Pancreas (tissue), 10 donors: ENCODE measurements at regions not wholly inside any gene's neighbourhood (a gene's known extent, or its start where the extent isn't known, plus 50 kb on each side); places are given as distances from the start of the nearest gene placed in this dataset.
"Not testable (repeated sequence)": the region's sequence is repeated elsewhere in the genome, so short reads cannot be mapped to it uniquely, and the experiment has no call there.

Source experiments
- ATAC-seq, 4 donors: fragments of 200-7000 bp; cut with Tn5 transposase; one replicate each; pipeline versions ENCODE4 v1.8.0 to v1.9.1; 2020; ENCODE audit warnings: mild to moderate bottlenecking in 4 of 4, moderate library complexity in 4 of 4
- DNase-seq, 6 donors: peaks; one replicate each; pipeline ENCODE4 v3.0.0-alpha.2; 2020
- FAIRE-seq: peaks from 2 replicates; lab custom pipeline; 2012; peaks lifted over from hg19 to GRCh38; lab: Jason Lieb, UNC
- H3K27ac ChIP-seq, 4 donors: fragments of 200-600 bp; sonication (generic); 1 replicate in 3 of 4; 2 replicates in 1 of 4; pipeline versions ENCODE4 v1.5.0 to v1.8.0; 2020
- H3K27me3 ChIP-seq, 4 donors: fragments of 200-600 bp; one replicate each; pipeline ENCODE4 v1.8.0; 2021
- H3K36me3 ChIP-seq, 3 donors: fragments of 200-600 bp; sonication (generic) in 1 of 3; one replicate each; pipeline versions ENCODE4 v1.5.0 to v1.8.0; 2020 to 2021
- H3K4me1 ChIP-seq, 3 donors: fragments of 200-600 bp; one replicate each; pipeline ENCODE4 v1.8.0; 2021
- H3K4me3 ChIP-seq, 4 donors: fragments of 200-600 bp; sonication (generic) in 2 of 4; one replicate each; pipeline versions ENCODE4 v1.5.0 to v1.8.0; 2020 to 2021
- H3K9me3 ChIP-seq, 4 donors: fragments of 200-600 bp; one replicate each; pipeline ENCODE4 v1.8.0; 2021
- CTCF ChIP-seq, 4 donors: fragments of 200-600 bp; sonication (generic) in 3 of 4; IDR thresholded peaks; one replicate each; pipeline versions ENCODE4 v1.5.0 to v1.8.0; 2021; ENCODE audit warnings: antibody characterized with exemption in 4 of 4
- WGBS, 2 donors: extraction: QIAGEN DNeasy Blood & Tissue Kit; methylation state at CpG; one replicate each; pipeline ENCODE4 v1.1.7; 2013; 5-methylcytosine and 5-hydroxymethylcytosine counted together
- intact Hi-C, 3 donors: fragments of 100-400 bp; cut with DNase I; formaldehyde crosslinking; loops; one replicate each; pipeline versions ENCODE4 v1.11.1 to v1.14.2; 2022
- donor health status: healthy with polysubstance abuse.
- donor health status: DM: no; HTN: no; CAD: no; lungs with moderate emphysema.
- donor health status: DM: no; HTN: no; CAD: no.
- donor health status: control.
- donor health status: control.
- donor health status: Bipolar disorder and iron deficiency.
- donor health status: DM: yes; HTN: yes; CAD: no.
- donor health status: DM: no; HTN: no; CAD: no.
- donor health status: DM: no; HTN: no; CAD: no.
- donor health status: DM: yes; HTN: yes; CAD: no.

DNA sequence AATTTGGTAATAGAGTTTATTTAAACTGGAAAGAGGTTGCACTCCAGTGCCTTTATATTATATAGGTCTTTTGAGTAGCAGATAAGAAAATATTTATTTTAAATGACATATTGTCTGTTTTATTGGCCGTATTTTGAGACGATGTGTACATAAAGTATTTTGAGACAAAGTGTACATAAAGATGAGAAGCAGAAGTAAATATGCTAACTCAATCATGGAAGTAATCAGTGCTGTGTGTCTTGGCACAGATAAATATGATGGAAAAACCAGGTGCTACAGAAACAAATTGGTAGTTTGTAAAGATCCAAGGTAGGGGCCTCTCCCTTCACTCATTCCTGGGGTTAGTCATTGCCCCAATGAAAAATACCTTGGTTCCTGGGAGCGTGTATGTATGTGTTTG is 382.9 kb downstream of the DSEL start:
- Histone ChIP-seq H3K36me3 (no peaks in the 10 kb centered on the region), H3K4me3 (no peak overlapping the region), H3K27me3 (no peaks in the 10 kb centered on the region), H3K27ac (no peak overlapping the region), H3K9me3 (no peaks in the 10 kb centered on the region), H3K4me1 (no peaks in the 10 kb centered on the region)
- no peak for ATAC-seq
- TF ChIP-seq CTCF (IDR thresholded peaks at IDR 0.05), result no peak
- intact Hi-C loops, result no loop called here
- 42% methylated on average over 3 of the region's 3 CpGs for WGBS, 2 donors
- no peak for FAIRE-seq
- no peak for DNase-seq

DNA sequence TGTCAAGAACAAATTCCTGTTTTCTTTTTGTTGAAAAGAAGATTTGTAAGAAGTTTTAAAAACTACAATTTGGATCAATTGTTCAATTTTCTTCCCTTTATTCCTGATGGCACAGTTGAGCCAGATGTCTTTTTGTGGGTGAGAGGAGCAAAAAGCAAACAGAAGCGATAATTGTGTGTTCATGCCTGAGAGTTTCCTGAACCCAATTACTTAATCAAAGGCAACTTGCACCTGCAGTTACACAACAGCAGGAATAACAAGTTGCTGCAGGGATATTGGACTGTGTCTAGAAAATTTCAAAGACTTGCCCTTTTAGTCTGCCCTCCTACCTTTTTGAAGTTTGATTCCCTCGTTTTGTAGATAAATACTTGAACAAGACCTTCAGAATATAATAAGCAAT is 383.6 kb downstream of the DSEL start:
- H3K4me3 ChIP-seq, result no peak overlapping the region
- no peaks in the 10 kb centered on the region for H3K4me1 ChIP-seq
- FAIRE-seq (no peak), ATAC-seq (peak in 2 of 4 donors; percentile 53 to 65), DNase-seq (no peak)
- no peaks in the 10 kb centered on the region for H3K27me3 ChIP-seq
- H3K9me3 ChIP-seq, result no peaks in the 10 kb centered on the region
- TF ChIP-seq CTCF (IDR thresholded peaks at IDR 0.05), result no peak
- intact Hi-C loops, result no loop called here
- no peaks in the 10 kb centered on the region for H3K36me3 ChIP-seq
- 47 to 52% methylated on average over 2 of the region's 2 CpGs for WGBS, 2 donors
- H3K27ac ChIP-seq, result no peak overlapping the region

- H3K27me3 ChIP-seq, result no peaks in the 10 kb centered on the region
- no peak for TF ChIP-seq CTCF (IDR thresholded peaks at IDR 0.05)
- DNase-seq (no peak), FAIRE-seq (no peak), ATAC-seq (no peak)
- WGBS, 2 donors, result 62 to 79% methylated on average over 1 of the region's 1 CpG
- no peaks in the 10 kb centered on the region for H3K36me3 ChIP-seq
- no peak overlapping the region for H3K27ac ChIP-seq
- intact Hi-C loops, result no loop called here
- H3K4me1 ChIP-seq, result no peaks in the 10 kb centered on the region
- H3K9me3 ChIP-seq, result no peaks in the 10 kb centered on the region
- no peak overlapping the region for H3K4me3 ChIP-seq
These were observed 385.0 kb downstream of the DSEL start for GRCh38 chr18:67131498-67131897.

GRCh38 chr18:67126751-67127150 is 389.8 kb downstream of the DSEL start:
- WGBS, 2 donors, result 94 to 96% methylated on average over 11 to 27 of the region's 32 CpGs
- intact Hi-C loops, result not testable (repeated sequence)

DNA sequence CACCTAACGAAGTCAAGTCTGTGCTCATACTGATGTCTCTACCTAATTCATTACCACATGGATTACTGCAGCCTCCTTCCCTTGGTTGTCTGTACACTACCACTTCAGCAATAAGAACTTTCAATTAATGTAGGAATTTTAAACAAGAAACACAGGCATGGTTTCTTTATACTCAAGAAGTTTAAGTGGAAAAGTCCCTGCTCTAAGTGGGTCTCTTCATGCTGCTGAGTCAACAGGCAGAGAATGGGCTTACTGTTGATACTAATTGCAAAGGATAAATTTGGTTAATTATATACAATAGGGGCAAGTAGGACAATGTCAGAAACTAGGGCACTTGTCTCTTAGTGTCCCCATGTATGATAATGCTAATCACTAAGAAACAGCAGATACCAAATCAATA is 392.6 kb downstream of the DSEL start:
- DNase-seq, result no peak
- no peak for ATAC-seq
- 74 to 92% methylated on average over 1 of the region's 1 CpG for WGBS, 2 donors
- H3K27me3 ChIP-seq, result no peaks in the 10 kb centered on the region
- no peak overlapping the region for H3K27ac ChIP-seq
- FAIRE-seq, result no peak
- no peaks in the 10 kb centered on the region for H3K4me1 ChIP-seq
- intact Hi-C loops, result no loop called here
- no peak overlapping the region for H3K4me3 ChIP-seq
- TF ChIP-seq CTCF (IDR thresholded peaks at IDR 0.05), result no peak
- H3K36me3 ChIP-seq, result no peaks in the 10 kb centered on the region
- no peaks in the 10 kb centered on the region for H3K9me3 ChIP-seq

More at GRCh38 chr18:67126751-67127150, 389.8 kb downstream of the DSEL start:
- not testable (repeated sequence) for H3K36me3 ChIP-seq, FAIRE-seq, H3K27ac ChIP-seq, ATAC-seq, H3K4me3 ChIP-seq, H3K4me1 ChIP-seq, H3K27me3 ChIP-seq, H3K9me3 ChIP-seq
- DNase-seq, result peak in 1 of 6 donors; percentile 45

GRCh38 chr18:67117804-67118203 is 398.7 kb downstream of the DSEL start:
- intact Hi-C loops, result no loop called here
- no peaks in the 10 kb centered on the region for H3K4me1 ChIP-seq
- H3K9me3 ChIP-seq, result no peaks in the 10 kb centered on the region
- H3K36me3 ChIP-seq, result no peaks in the 10 kb centered on the region
- ATAC-seq (peak in 1 of 4 donors; percentile 56), DNase-seq (no peak), FAIRE-seq (no peak)
- no peaks in the 10 kb centered on the region for H3K27me3 ChIP-seq
- TF ChIP-seq CTCF (IDR thresholded peaks at IDR 0.05), result no peak
- no peak overlapping the region for H3K4me3 ChIP-seq
- H3K27ac ChIP-seq, result no peak overlapping the region
